ENCODE measurements at regions not wholly inside any gene's neighbourhood (a gene's known extent, or its start where the extent isn't known, plus 50 kb on each side); places are given as distances from the start of the nearest gene placed in this dataset.

DNA sequence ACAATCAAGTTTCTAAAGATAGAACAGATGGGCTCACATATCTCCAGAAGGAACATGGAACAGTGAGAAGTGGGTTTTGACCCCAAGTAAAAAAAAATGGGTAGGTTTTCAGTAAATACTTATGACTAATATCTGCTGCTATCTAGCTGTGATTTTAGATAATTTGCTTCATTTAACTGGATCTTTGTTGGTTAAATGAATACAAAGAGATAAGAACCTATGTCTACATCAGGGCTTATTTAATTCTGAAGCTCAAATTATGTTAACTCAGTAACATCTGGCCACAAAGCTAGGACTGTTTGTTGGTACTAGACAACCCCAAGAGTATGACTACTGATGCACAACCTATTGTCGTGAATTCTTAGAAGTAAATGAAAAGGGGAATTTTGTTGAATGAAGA lies 144.4 kb upstream of the SESN3 start:
- DNase-seq, result no peak
- 84 to 93% (median 87%) methylated on average over 1 of the region's 1 CpG for WGBS, 3 donors
- intact Hi-C loops (cut with DNase I), result no loop called here
- TF ChIP-seq POLR2A (IDR thresholded peaks at IDR 0.05) (no peak), EP300 (IDR thresholded peaks at IDR 0.05) (no peak), CTCF (IDR thresholded peaks at IDR 0.05) (no peak)
- no peak overlapping the region for H3K27ac ChIP-seq
- no peaks in the 10 kb centered on the region for H3K27me3 ChIP-seq
- H3K36me3 ChIP-seq, result no peaks in the 10 kb centered on the region
- H3K4me1 ChIP-seq (ENCODE audit: insufficient read depth), result no peaks in the 10 kb centered on the region
- no peak overlapping the region for H3K4me3 ChIP-seq
- H3K9me3 ChIP-seq, result no peaks in the 10 kb centered on the region

DNA sequence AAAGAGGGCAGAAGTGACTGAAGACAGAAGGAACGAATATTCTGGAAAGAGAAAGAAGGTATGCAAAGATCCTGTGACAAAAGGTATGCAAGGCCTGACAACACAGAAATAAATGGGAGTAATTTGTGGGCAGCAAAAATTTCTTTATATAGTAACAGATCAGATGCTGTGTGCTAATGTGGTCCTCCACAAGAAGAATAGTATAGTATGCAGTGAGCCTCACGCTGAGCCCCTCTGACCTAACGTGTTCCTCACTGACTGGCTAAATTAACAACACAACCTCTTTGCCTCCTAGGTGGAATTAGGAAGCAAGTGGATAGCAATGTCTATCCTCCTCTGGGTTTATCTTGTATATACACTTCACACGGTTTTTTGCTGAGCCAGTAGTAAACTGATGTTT lies 143.1 kb upstream of the SESN3 start:
- no peak overlapping the region for H3K27ac ChIP-seq
- no peaks in the 10 kb centered on the region for H3K36me3 ChIP-seq
- H3K9me3 ChIP-seq, result no peaks in the 10 kb centered on the region
- no peaks in the 10 kb centered on the region for H3K27me3 ChIP-seq
- H3K4me3 ChIP-seq, result no peak overlapping the region
- WGBS, 3 donors, result 86 to 88% (median 87%) methylated on average over 4 of the region's 4 CpGs
- H3K4me1 ChIP-seq (ENCODE audit: insufficient read depth), result no peaks in the 10 kb centered on the region
- no peak for TF ChIP-seq POLR2A (IDR thresholded peaks at IDR 0.05)
- no peak for TF ChIP-seq CTCF (IDR thresholded peaks at IDR 0.05)
- TF ChIP-seq EP300 (IDR thresholded peaks at IDR 0.05), result no peak
- DNase-seq, result no peak
- intact Hi-C loops (cut with DNase I), result no loop called here

- 65 to 77% (median 74%) methylated on average over 1 of the region's 1 CpG for WGBS, 3 donors
- DNase-seq, result no peak
- no peaks in the 10 kb centered on the region for H3K4me1 ChIP-seq (ENCODE audit: insufficient read depth)
- H3K27me3 ChIP-seq, result no peaks in the 10 kb centered on the region
- intact Hi-C loops (cut with DNase I), result no loop called here
- no peaks in the 10 kb centered on the region for H3K36me3 ChIP-seq
- TF ChIP-seq EP300 (IDR thresholded peaks at IDR 0.05) (no peak), POLR2A (IDR thresholded peaks at IDR 0.05) (no peak), CTCF (IDR thresholded peaks at IDR 0.05) (no peak)
- H3K27ac ChIP-seq, result no peak overlapping the region
- no peaks in the 10 kb centered on the region for H3K9me3 ChIP-seq
- no peak overlapping the region for H3K4me3 ChIP-seq
Observed at GRCh38 chr11:95373241-95373640, 142.2 kb upstream of the SESN3 start.

DNA sequence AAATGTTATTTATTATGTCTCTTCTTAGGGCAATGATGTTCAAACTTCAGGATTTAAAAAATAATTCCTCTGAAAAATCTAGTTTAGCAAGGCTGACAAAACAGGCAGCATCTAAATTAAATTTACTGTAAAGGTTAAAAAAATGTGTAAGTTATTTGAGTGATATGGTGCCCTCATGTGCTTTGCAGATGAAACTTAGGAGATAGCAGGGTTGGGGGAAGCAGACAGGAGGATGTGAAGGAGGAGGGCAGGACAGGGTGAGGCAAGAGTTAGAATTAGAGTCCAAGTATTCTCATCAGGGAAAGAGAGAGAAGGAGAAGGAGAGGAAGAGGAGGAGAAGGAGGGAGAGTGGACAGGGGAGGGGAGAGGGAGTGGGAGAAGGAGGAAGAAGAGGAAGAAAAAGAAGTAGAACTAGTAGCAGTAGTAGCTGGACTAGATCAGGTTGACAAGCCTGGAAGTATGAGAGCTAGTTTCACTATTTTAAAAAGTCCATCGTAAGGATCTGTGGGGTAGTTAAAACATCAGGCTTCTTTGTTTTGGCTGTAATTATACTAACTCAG lies 141.2 kb upstream of the SESN3 start:
- DNase-seq, result no peak
- no peaks in the 10 kb centered on the region for H3K4me1 ChIP-seq (ENCODE audit: insufficient read depth)
- no peak overlapping the region for H3K4me3 ChIP-seq
- H3K36me3 ChIP-seq, result no peaks in the 10 kb centered on the region
- no peak for TF ChIP-seq CTCF (IDR thresholded peaks at IDR 0.05)
- TF ChIP-seq POLR2A (IDR thresholded peaks at IDR 0.05), result no peak
- no peak for TF ChIP-seq EP300 (IDR thresholded peaks at IDR 0.05)
- no peak overlapping the region for H3K27ac ChIP-seq
- no peaks in the 10 kb centered on the region for H3K27me3 ChIP-seq
- intact Hi-C loops (cut with DNase I), result no loop called here
- H3K9me3 ChIP-seq, result no peaks in the 10 kb centered on the region
- 60 to 82% (median 77%) methylated on average over 1 of the region's 1 CpG for WGBS, 3 donors

Data from ovary (tissue), 7 donors.